ENCODE measurements at regions not wholly inside any gene's neighbourhood (a gene's known extent, or its start where the extent isn't known, plus 50 kb on each side); places are given as distances from the start of the nearest gene placed in this dataset.

DNA sequence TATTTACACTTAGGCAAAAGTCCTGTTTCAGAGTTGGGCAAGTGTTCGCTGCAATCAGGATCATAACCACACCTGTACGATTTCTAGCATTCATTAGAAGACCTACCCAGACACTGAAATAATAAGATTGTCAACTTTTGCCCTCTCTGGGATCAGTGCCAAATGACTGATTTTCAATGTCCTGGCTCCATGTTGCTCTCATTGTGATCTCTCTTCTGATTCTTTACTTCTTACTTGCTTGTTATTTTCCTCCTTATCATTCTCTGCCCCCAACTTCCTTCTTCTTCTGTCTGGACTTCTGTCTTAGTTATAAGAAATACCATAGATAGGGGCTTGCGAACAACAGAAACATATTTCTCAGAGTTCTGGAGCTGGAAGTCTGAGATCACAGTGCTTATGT, 94.4 kb upstream of the BMP2 start:
- CTCF ChIA-PET (ENCODE audit: low intra/inter-chr PET ratio, low total read pairs) = no interaction called here
- no peak overlapping the region for H3K27ac ChIP-seq (ENCODE audit: extremely low read length, insufficient read depth, low read length)
- no peak overlapping the region for H3K4me2 ChIP-seq (ENCODE audit: low read depth, low read length)
- FAIRE-seq (no peak), DNase-seq (ENCODE audit: low spot score) (no peak), ATAC-seq (no peak)
- in situ Hi-C loops (cut with HindIII; ENCODE audit: extremely low pct_ligation_motif_present, low pct_unique_long_range_greater_than_20kb) (no loop called here), intact Hi-C loops (cut with micrococcal nuclease; ENCODE audit: unreplicated experiment) (no loop called here)
- no peaks in the 10 kb centered on the region for H3K4me1 ChIP-seq (ENCODE audit: insufficient read depth, low read length)
- H3K9me3 ChIP-seq (ENCODE audit: low read length) = no peaks in the 10 kb centered on the region
- TF ChIP-seq, protein P1, sequence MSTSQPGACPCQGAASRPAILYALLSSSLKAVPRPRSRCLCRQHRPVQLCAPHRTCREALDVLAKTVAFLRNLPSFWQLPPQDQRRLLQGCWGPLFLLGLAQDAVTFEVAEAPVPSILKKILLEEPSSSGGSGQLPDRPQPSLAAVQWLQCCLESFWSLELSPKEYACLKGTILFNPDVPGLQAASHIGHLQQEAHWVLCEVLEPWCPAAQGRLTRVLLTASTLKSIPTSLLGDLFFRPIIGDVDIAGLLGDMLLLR (CRISPR knock-in tag; IDR thresholded peaks at IDR 0.05) = no peak
- TF ChIP-seq NFKB2 (CRISPR knock-in tag; IDR thresholded peaks at IDR 0.05; ENCODE audit: borderline replicate concordance) (no peak), ZNF569 (CRISPR knock-in tag; IDR thresholded peaks at IDR 0.05; ENCODE audit: borderline replicate concordance) (no peak), ZNF841 (CRISPR knock-in tag; IDR thresholded peaks at IDR 0.05; ENCODE audit: borderline replicate concordance) (no peak), ZBTB7B (CRISPR knock-in tag; IDR thresholded peaks at IDR 0.05) (no peak), NFIB (CRISPR knock-in tag; IDR thresholded peaks at IDR 0.05; ENCODE audit: borderline replicate concordance) (no peak)
- TF ChIP-seq, protein P2, sequence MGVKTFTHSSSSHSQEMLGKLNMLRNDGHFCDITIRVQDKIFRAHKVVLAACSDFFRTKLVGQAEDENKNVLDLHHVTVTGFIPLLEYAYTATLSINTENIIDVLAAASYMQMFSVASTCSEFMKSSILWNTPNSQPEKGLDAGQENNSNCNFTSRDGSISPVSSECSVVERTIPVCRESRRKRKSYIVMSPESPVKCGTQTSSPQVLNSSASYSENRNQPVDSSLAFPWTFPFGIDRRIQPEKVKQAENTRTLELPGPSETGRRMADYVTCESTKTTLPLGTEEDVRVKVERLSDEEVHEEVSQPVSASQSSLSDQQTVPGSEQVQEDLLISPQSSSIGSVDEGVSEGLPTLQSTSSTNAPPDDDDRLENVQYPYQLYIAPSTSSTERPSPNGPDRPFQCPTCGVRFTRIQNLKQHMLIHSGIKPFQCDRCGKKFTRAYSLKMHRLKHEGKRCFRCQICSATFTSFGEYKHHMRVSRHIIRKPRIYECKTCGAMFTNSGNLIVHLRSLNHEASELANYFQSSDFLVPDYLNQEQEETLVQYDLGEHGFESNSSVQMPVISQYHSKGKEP (CRISPR knock-in tag; IDR thresholded peaks at IDR 0.05) = no peak
- H3K9ac ChIP-seq (ENCODE audit: insufficient read depth, low read depth, low read length) = no peak overlapping the region
- no TSS peak for BruUV-seq (replicated peaks)
- H4K20me1 ChIP-seq (ENCODE audit: insufficient read depth, low read length) = no peaks in the 10 kb centered on the region
- H3K36me3 ChIP-seq (replicated peaks in 1 of 2; ENCODE audit: control insufficient read depth in 1 of 2, insufficient read depth in 2 of 2, low read length in 2 of 2) = no peaks in the 10 kb centered on the region
- no peaks in the 10 kb centered on the region for H3K27me3 ChIP-seq (ENCODE audit: control insufficient read depth in 1 of 2, insufficient read depth in 2 of 2, low read length in 2 of 2)
- 48% methylated on average over 3 of the region's 3 CpGs for WGBS (ENCODE audit: low lambda C conversion rate)
- H3K4me3 ChIP-seq (replicated peaks in 1 of 3; ENCODE audit: insufficient read depth in 1 of 3, low read depth in 2 of 3, low read length in 3 of 3) = no peak overlapping the region
- no peaks in the 10 kb centered on the region for H3K79me2 ChIP-seq (ENCODE audit: insufficient read depth, low read length)
- POLR2A ChIA-PET = no interaction called here
- H2AFZ ChIP-seq (ENCODE audit: low read length) = no peak overlapping the region

DNA sequence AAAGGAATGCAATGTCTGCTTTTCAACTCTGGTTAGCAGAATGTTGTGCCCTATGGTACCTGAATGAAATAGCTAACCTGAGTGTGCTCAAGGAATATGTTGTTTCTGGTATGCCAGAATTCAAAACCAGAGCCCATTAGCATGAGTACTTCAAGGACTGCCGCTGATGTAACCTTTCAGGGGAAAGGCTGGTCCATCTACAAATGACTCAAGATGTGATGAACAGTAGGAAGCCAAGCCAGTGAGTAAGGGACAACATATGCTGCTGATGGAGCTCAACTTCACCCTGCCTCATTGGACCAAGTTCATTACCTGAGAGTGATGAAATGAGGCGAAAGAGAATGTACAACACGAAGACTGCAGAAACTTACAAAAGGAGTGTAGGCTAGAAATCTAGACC, 95.7 kb upstream of the BMP2 start:
- H3K4me1 ChIP-seq (ENCODE audit: insufficient read depth, low read length) = no peaks in the 10 kb centered on the region
- H3K4me3 ChIP-seq (replicated peaks in 1 of 3; ENCODE audit: insufficient read depth in 1 of 3, low read depth in 2 of 3, low read length in 3 of 3) = no peak overlapping the region
- ChIA-PET CTCF (ENCODE audit: low intra/inter-chr PET ratio, low total read pairs) (no interaction called here), POLR2A (no interaction called here)
- H3K4me2 ChIP-seq (ENCODE audit: low read depth, low read length) = no peak overlapping the region
- H3K27me3 ChIP-seq (ENCODE audit: control insufficient read depth in 1 of 2, insufficient read depth in 2 of 2, low read length in 2 of 2) = no peaks in the 10 kb centered on the region
- BruUV-seq (replicated peaks) = no TSS peak
- intact Hi-C loops (cut with micrococcal nuclease; ENCODE audit: unreplicated experiment) (no loop called here), in situ Hi-C loops (cut with HindIII; ENCODE audit: extremely low pct_ligation_motif_present, low pct_unique_long_range_greater_than_20kb) (no loop called here)
- no peaks in the 10 kb centered on the region for H3K79me2 ChIP-seq (ENCODE audit: insufficient read depth, low read length)
- H3K9ac ChIP-seq (ENCODE audit: insufficient read depth, low read depth, low read length) = no peak overlapping the region
- no peak overlapping the region for H3K27ac ChIP-seq (ENCODE audit: extremely low read length, insufficient read depth, low read length)
- H2AFZ ChIP-seq (ENCODE audit: low read length) = no peak overlapping the region
- no peaks in the 10 kb centered on the region for H4K20me1 ChIP-seq (ENCODE audit: insufficient read depth, low read length)
- no peak for FAIRE-seq
- WGBS (ENCODE audit: low lambda C conversion rate) = 10% methylated on average over 3 of the region's 3 CpGs
- no peaks in the 10 kb centered on the region for H3K9me3 ChIP-seq (ENCODE audit: low read length)
- H3K36me3 ChIP-seq (replicated peaks in 1 of 2; ENCODE audit: control insufficient read depth in 1 of 2, insufficient read depth in 2 of 2, low read length in 2 of 2) = no peaks in the 10 kb centered on the region
- ATAC-seq = no peak
- DNase-seq (ENCODE audit: low spot score) = no peak
- TF ChIP-seq MED13 (CRISPR knock-in tag; IDR thresholded peaks at IDR 0.05) (no peak), U2AF1 (optimal IDR thresholded peaks at IDR 0.05; ENCODE audit: low read depth, low read length) (no peak), YEATS2 (CRISPR knock-in tag; IDR thresholded peaks at IDR 0.05; ENCODE audit: borderline replicate concordance) (no peak), CEBPG (CRISPR knock-in tag; IDR thresholded peaks at IDR 0.05) (no peak)
- TF ChIP-seq, protein P3, sequence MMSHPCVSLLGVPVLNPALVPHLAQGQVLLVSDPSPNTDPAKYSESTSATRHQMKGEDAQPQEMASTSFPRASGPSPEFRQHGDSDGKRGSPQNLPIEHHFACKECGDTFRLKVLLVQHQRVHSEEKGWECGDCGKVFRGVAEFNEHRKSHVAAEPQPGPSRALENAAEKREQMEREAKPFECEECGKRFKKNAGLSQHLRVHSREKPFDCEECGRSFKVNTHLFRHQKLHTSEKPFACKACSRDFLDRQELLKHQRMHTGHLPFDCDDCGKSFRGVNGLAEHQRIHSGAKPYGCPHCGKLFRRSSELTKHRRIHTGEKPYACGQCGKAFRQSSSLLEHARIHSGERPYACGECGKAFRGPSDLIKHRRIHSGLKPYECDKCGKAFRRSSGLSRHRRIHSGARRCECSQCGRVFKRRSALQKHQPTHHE (CRISPR knock-in tag; IDR thresholded peaks at IDR 0.05; ENCODE audit: borderline replicate concordance) = no peak
- TF ChIP-seq, protein P4, sequence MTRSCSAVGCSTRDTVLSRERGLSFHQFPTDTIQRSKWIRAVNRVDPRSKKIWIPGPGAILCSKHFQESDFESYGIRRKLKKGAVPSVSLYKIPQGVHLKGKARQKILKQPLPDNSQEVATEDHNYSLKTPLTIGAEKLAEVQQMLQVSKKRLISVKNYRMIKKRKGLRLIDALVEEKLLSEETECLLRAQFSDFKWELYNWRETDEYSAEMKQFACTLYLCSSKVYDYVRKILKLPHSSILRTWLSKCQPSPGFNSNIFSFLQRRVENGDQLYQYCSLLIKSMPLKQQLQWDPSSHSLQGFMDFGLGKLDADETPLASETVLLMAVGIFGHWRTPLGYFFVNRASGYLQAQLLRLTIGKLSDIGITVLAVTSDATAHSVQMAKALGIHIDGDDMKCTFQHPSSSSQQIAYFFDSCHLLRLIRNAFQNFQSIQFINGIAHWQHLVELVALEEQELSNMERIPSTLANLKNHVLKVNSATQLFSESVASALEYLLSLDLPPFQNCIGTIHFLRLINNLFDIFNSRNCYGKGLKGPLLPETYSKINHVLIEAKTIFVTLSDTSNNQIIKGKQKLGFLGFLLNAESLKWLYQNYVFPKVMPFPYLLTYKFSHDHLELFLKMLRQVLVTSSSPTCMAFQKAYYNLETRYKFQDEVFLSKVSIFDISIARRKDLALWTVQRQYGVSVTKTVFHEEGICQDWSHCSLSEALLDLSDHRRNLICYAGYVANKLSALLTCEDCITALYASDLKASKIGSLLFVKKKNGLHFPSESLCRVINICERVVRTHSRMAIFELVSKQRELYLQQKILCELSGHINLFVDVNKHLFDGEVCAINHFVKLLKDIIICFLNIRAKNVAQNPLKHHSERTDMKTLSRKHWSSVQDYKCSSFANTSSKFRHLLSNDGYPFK (CRISPR knock-in tag; IDR thresholded peaks at IDR 0.05; ENCODE audit: borderline replicate concordance) = no peak
